Neural cell (in vitro differentiated cells): ENCODE measurements at regions not wholly inside any gene's neighbourhood (a gene's known extent, or its start where the extent isn't known, plus 50 kb on each side); places are given as distances from the start of the nearest gene placed in this dataset.
"Not testable (repeated sequence)": the region's sequence is repeated elsewhere in the genome, so short reads cannot be mapped to it uniquely, and the experiment has no call there.

ENCODE experiments used
- H2AFZ ChIP-seq: fragments of 200-600, 300-800 bp; sonication (generic), shearing (Covaris generic); 2 replicates; pipeline ENCODE4 v1.6.0; 2014; ENCODE audit warnings: low read depth, mild to moderate bottlenecking, antibody characterized with exemption, low read length, moderate library complexity
- H3F3A ChIP-seq: fragments of 200-600 bp; shearing (Covaris generic); 2 replicates; pipeline ENCODE4 v1.6.1; 2016; ENCODE audit warnings: mild to moderate bottlenecking, moderate library complexity, mixed read lengths, antibody characterized with exemption, low read length; ENCODE audit not compliant: insufficient read depth, poor library complexity, severe bottlenecking
- H3K27ac ChIP-seq: fragments of 200-600, 300-800 bp; sonication (generic), shearing (Covaris generic); 2 replicates; pipeline ENCODE4 v1.5.1; 2014; ENCODE audit warnings: mild to moderate bottlenecking, low read length, moderate library complexity
- H3K27me3 ChIP-seq: fragments of 300-800, 200-600 bp; sonication (generic), shearing (Covaris generic); 2 replicates; pipeline ENCODE4 v1.6.0; 2014; ENCODE audit warnings: mild to moderate bottlenecking, low read depth, low read length, moderate library complexity; ENCODE audit not compliant: insufficient read depth
- H3K36me3 ChIP-seq: fragments of 300-800, 200-600 bp; sonication (generic), shearing (Covaris generic); 2 replicates; pipeline ENCODE4 v1.5.1; 2014; ENCODE audit warnings: mild to moderate bottlenecking, antibody characterized with exemption, low read length, moderate library complexity; ENCODE audit not compliant: insufficient read depth
- H3K4me2 ChIP-seq: fragments of 300-800, 200-600 bp; sonication (generic), shearing (Covaris generic); 2 replicates; pipeline ENCODE4 v1.6.0; 2014; ENCODE audit warnings: mild to moderate bottlenecking, low read length
- H3K4me3 ChIP-seq: fragments of 300-800, 200-600 bp; sonication (generic), shearing (Covaris generic); 2 replicates; pipeline ENCODE4 v1.5.1; 2014; ENCODE audit warnings: mild to moderate bottlenecking, low read length, moderate library complexity
- H3K79me2 ChIP-seq: fragments of 200-600 bp; shearing (Covaris generic); replicated peaks from 2 replicates; pipeline ENCODE4 v1.6.0; 2014; ENCODE audit warnings: mild to moderate bottlenecking, low read length, moderate library complexity; ENCODE audit not compliant: insufficient read depth
- H3K9ac ChIP-seq: fragments of 300-800, 200-600 bp; sonication (generic), shearing (Covaris generic); 2 replicates; pipeline ENCODE4 v1.6.1; 2016; ENCODE audit warnings: mild to moderate bottlenecking, low read length, mixed read lengths
- H3K9me2 ChIP-seq: fragments of 200-600 bp; shearing (Covaris generic); 2 replicates; pipeline ENCODE4 v1.6.1; 2016; ENCODE audit warnings: mild to moderate bottlenecking, low read length, mixed read lengths; ENCODE audit not compliant: insufficient read depth
- H3K9me3 ChIP-seq: fragments of 200-600, 300-800 bp; sonication (generic), shearing (Covaris generic); 2 replicates; pipeline ENCODE4 v1.6.1; 2016; ENCODE audit warnings: mild to moderate bottlenecking, mixed run types, low read length, moderate library complexity, mixed read lengths
- H4K20me1 ChIP-seq: fragments of 200-600 bp; shearing (Covaris generic); 2 replicates; pipeline ENCODE4 v1.6.1; 2016; ENCODE audit warnings: mild to moderate bottlenecking, mixed run types; ENCODE audit not compliant: insufficient read depth
- EP300 ChIP-seq: fragments of 450-650 bp; conservative IDR thresholded peaks from 2 replicates; pipeline ENCODE4 v1.6.1; 2014; ENCODE audit warnings: antibody characterized with exemption, mild to moderate bottlenecking, moderate library complexity; ENCODE audit not compliant: poor library complexity, severe bottlenecking
- EZH2 ChIP-seq: fragments of 200-600, 300-800 bp; shearing (Covaris generic), sonication (generic); IDR thresholded peaks from 2 replicates; pipeline ENCODE4 v1.6.1; 2014; ENCODE audit warnings: antibody characterized with exemption, low read length, borderline replicate concordance, mild to moderate bottlenecking; ENCODE audit not compliant: insufficient read depth, poor library complexity, severe bottlenecking
- MXI1 ChIP-seq: fragments of 450-650 bp; conservative IDR thresholded peaks from 2 replicates; pipeline ENCODE4 v1.6.1; 2014; ENCODE audit warnings: antibody characterized with exemption, mild to moderate bottlenecking; ENCODE audit not compliant: poor library complexity, severe bottlenecking
- POLR2AphosphoS5 ChIP-seq: IDR thresholded peaks from 2 replicates; pipeline ENCODE4 v1.6.1; 2012
- RAD21 ChIP-seq: fragments of 450-650 bp; conservative IDR thresholded peaks from 2 replicates; pipeline ENCODE4 v1.6.1; 2014; ENCODE audit warnings: antibody characterized with exemption, mild to moderate bottlenecking, moderate library complexity
- SMC3 ChIP-seq: fragments of 450-650 bp; conservative IDR thresholded peaks from 2 replicates; pipeline ENCODE4 v1.6.1; 2014; ENCODE audit warnings: antibody characterized with exemption, mild to moderate bottlenecking, moderate library complexity; ENCODE audit not compliant: poor library complexity
- TAF1 ChIP-seq: IDR thresholded peaks from 2 replicates; pipeline ENCODE4 v1.6.1; 2012; ENCODE audit warnings: low read depth
- TF ChIP-seq, protein P1 (sequence below): fragments of 450-650 bp; IDR thresholded peaks from 2 replicates; pipeline ENCODE4 v1.5.1; 2014; ENCODE audit warnings: antibody characterized with exemption, mild to moderate bottlenecking, moderate library complexity; ENCODE audit not compliant: poor library complexity, severe bottlenecking
- TF ChIP-seq, protein P2 (sequence below): IDR thresholded peaks from 2 replicates; pipeline ENCODE4 v1.6.1; 2012; ENCODE audit warnings: borderline replicate concordance

DNA sequence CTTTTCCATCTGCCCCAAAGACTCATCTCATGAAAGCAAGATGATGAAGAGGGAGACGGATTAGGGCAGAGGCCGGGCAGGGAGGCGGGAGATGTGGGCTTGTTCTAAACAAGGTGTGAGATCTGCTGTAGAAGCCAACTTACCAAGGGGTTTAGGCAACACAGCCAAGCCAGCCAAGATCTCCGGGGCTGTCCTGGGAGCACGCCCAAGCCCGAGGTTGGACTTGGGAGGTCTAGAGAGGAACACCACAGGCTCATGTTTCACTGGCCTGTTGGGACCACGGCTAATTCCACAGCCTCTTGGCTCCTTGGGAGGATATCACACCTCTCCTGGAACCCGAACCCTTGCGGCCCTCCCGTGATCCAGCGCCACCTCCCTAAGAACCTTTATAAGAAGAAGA lies 171.4 kb downstream of the CRLF2 start:
- no peak overlapping the region for H3K27ac ChIP-seq
- H2AFZ ChIP-seq: no peak overlapping the region
- no peaks in the 10 kb centered on the region for H3F3A ChIP-seq
- TF ChIP-seq EP300 (no peak), RAD21 (no peak), EZH2 (no peak), SMC3 (no peak), POLR2AphosphoS5 (no peak), TAF1 (no peak), MXI1 (no peak)
- TF ChIP-seq, protein P1, sequence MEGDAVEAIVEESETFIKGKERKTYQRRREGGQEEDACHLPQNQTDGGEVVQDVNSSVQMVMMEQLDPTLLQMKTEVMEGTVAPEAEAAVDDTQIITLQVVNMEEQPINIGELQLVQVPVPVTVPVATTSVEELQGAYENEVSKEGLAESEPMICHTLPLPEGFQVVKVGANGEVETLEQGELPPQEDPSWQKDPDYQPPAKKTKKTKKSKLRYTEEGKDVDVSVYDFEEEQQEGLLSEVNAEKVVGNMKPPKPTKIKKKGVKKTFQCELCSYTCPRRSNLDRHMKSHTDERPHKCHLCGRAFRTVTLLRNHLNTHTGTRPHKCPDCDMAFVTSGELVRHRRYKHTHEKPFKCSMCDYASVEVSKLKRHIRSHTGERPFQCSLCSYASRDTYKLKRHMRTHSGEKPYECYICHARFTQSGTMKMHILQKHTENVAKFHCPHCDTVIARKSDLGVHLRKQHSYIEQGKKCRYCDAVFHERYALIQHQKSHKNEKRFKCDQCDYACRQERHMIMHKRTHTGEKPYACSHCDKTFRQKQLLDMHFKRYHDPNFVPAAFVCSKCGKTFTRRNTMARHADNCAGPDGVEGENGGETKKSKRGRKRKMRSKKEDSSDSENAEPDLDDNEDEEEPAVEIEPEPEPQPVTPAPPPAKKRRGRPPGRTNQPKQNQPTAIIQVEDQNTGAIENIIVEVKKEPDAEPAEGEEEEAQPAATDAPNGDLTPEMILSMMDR: no peak
- TF ChIP-seq, protein P2, sequence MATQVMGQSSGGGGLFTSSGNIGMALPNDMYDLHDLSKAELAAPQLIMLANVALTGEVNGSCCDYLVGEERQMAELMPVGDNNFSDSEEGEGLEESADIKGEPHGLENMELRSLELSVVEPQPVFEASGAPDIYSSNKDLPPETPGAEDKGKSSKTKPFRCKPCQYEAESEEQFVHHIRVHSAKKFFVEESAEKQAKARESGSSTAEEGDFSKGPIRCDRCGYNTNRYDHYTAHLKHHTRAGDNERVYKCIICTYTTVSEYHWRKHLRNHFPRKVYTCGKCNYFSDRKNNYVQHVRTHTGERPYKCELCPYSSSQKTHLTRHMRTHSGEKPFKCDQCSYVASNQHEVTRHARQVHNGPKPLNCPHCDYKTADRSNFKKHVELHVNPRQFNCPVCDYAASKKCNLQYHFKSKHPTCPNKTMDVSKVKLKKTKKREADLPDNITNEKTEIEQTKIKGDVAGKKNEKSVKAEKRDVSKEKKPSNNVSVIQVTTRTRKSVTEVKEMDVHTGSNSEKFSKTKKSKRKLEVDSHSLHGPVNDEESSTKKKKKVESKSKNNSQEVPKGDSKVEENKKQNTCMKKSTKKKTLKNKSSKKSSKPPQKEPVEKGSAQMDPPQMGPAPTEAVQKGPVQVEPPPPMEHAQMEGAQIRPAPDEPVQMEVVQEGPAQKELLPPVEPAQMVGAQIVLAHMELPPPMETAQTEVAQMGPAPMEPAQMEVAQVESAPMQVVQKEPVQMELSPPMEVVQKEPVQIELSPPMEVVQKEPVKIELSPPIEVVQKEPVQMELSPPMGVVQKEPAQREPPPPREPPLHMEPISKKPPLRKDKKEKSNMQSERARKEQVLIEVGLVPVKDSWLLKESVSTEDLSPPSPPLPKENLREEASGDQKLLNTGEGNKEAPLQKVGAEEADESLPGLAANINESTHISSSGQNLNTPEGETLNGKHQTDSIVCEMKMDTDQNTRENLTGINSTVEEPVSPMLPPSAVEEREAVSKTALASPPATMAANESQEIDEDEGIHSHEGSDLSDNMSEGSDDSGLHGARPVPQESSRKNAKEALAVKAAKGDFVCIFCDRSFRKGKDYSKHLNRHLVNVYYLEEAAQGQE: no peak
- no peaks in the 10 kb centered on the region for H4K20me1 ChIP-seq
- no peaks in the 10 kb centered on the region for H3K9me2 ChIP-seq
- no peaks in the 10 kb centered on the region for H3K36me3 ChIP-seq
- no peaks in the 10 kb centered on the region for H3K27me3 ChIP-seq
- H3K79me2 ChIP-seq: no peaks in the 10 kb centered on the region
- no peak overlapping the region for H3K4me2 ChIP-seq
- H3K9ac ChIP-seq: no peak overlapping the region
- H3K9me3 ChIP-seq: peaks cover 6% of the 10 kb centered on the region
- H3K4me3 ChIP-seq: no peak overlapping the region

DNA sequence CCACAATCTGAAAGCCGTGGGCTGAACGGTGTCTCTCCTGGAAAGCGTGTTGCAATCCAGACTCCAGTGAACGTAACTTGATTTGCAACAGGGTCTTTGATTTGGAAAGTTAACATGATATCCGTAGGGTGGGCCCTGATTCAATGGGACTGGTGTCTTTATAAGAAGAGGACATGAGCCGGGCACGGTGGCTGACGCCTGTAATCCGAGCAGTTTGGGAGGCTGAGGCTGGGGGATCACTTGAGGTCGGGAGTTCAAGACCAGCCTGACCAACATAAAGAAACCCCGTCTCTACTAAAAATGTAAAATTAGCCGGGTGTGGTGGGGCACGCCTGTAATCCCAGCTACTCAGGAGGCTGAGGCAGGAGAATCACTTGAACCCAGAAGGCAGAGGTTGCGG lies 176.5 kb downstream of the CRLF2 start:
- H3K36me3 ChIP-seq, H3K27me3 ChIP-seq, H3K4me3 ChIP-seq: not testable (repeated sequence)

DNA sequence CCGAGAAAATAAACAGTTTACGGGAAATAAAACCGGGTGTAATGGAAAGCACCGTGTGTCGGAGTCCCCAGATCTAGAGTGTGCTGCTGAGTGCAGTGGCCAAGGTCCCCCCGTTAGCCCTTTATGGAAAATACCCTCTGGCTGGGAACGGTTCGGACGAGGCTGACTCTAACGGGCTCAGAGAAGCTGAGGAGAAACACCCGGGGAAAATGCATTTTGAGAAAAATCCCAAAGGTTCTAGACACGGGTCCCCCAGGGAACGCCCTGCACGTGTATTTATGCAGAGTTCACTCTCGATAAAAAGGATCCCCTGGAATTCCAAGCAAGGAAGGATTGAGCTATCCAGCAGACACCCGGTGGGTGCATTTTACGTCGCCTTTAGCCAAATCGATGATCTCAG lies 177.2 kb downstream of the CRLF2 start:
- no peaks in the 10 kb centered on the region for H3K36me3 ChIP-seq
- TF ChIP-seq, protein P2: no peak
- no peak for TF ChIP-seq EZH2
- TF ChIP-seq TAF1: no peak
- TF ChIP-seq SMC3: no peak
- no peak for TF ChIP-seq RAD21
- TF ChIP-seq MXI1: no peak
- TF ChIP-seq EP300: no peak
- no peak for TF ChIP-seq POLR2AphosphoS5
- TF ChIP-seq, protein P1: no peak
- H3K9ac ChIP-seq: no peak overlapping the region
- H3K4me2 ChIP-seq: no peak overlapping the region
- no peaks in the 10 kb centered on the region for H3K9me2 ChIP-seq
- H3K79me2 ChIP-seq: no peaks in the 10 kb centered on the region
- H4K20me1 ChIP-seq: no peaks in the 10 kb centered on the region
- no peak overlapping the region for H3K4me3 ChIP-seq
- H3F3A ChIP-seq: no peaks in the 10 kb centered on the region
- no peaks in the 10 kb centered on the region for H3K9me3 ChIP-seq
- H2AFZ ChIP-seq: no peak overlapping the region
- no peaks in the 10 kb centered on the region for H3K27me3 ChIP-seq
- H3K27ac ChIP-seq: no peak overlapping the region

More for the DNA sequence above, 176.5 kb downstream of the CRLF2 start:
- not testable (repeated sequence) for H2AFZ ChIP-seq, H3K9ac ChIP-seq, H3K9me3 ChIP-seq, H3K9me2 ChIP-seq, H3K4me2 ChIP-seq, H3K79me2 ChIP-seq, H4K20me1 ChIP-seq, H3K27ac ChIP-seq, H3F3A ChIP-seq
